Activated CD4-positive, alpha-beta T cell treated with anti-CD3 and anti-CD28 coated beads, Interleukin-10, Interleukin-2, amounts not matched to agents 100 ng/mL and 50 ng/mL, durations not matched to agents 16 hours and 8 hours (primary cell): ENCODE measurements at regions not wholly inside any gene's neighbourhood (a gene's known extent, or its start where the extent isn't known, plus 50 kb on each side); places are given as distances from the start of the nearest gene placed in this dataset.
A peak's percentile ranks its signal among the peaks of the same experiment; 100 is the strongest.

Experiments
- DNase-seq: peaks from one replicate; pipeline ENCODE4 v3.0.0-alpha.2; 2020

DNA sequence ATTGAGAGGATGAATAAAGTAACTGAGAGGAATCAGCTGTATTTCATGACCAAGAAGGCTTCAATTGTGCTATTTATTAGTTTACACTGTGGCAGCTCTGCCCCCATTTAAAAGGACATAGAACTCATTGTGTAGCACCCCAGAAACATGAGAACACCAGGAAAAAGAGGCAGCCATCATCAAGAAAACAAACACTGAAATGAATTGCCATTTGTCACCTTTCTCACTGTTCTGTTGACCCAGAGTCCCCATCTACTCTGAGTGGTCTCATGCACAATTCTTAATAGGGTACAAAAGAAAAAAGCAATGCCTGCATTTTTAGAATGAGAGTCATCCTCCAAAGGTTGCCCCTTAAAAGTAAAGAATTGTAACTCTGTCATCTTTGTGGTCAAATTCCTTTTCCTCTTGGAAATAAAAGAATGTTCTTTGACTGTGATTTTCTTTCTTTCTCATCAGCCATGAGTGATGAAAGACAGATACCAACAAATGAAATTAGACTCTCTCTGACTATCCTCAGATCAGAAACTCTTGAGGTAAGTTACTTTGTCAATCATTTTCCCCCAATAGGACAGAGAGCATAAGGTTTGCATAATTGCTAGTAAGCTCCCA, 1941.9 kb upstream of the PIK3C3 start:
- DNase-seq: no peak

DNA sequence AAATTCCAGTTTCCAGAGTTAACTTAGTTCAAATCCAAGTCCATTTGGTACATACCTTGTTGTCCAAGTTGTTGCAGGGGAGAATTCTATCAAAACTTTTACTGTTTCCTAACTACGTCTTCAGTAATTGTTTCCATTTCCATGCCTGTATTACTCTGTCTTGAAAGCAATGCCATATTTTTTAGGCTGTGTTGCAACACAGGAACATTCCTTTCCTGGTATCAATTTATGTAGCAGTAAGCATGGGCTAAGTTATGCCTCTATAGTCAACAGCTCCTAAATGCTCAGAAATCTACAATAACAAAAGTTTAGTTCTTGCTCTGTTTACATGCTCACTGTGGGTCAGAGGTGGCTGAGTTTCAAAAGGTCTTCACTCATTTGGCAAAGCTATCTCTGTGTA, 1943.8 kb upstream of the PIK3C3 start:
- DNase-seq: no peak

DNA sequence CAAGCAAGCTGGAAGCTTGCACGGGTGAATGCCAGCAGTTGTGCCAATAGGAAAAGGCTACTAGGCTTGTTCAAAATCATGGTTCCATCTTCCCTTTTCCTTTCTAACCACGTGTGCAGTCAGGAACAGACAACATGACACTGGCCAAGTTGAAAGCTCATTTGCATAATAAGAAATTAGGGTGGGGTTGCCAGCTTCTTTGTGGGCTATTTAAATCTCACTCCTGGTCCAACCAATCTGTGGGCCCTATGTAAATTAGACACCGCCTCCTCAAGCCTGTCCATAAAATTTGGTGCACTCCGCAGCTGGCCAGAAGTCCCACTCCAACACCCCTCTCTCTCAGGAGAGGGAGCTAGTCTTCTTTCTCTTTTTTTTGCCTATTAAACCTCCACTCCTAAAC, 1948.4 kb upstream of the PIK3C3 start:
- no peak for DNase-seq

DNA sequence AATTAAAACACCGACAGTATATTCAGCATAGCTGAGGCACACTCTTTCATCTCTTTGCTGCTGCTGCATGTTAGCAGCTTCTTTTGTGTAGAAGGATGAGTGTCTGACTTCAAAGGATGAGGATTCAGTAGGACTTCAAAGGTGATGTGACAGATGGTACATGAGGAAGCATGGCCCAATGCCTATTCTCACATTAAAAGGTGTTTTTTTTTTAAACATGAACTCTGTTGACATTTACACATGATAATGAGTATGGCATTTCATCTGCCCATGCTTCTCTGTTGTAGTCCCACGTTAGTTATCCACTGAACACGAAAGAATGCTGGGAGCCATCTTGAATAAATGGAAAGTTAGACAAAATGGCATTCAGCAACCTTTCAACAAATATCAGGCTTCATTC, 1950.8 kb upstream of the PIK3C3 start:
- DNase-seq: no peak

DNA sequence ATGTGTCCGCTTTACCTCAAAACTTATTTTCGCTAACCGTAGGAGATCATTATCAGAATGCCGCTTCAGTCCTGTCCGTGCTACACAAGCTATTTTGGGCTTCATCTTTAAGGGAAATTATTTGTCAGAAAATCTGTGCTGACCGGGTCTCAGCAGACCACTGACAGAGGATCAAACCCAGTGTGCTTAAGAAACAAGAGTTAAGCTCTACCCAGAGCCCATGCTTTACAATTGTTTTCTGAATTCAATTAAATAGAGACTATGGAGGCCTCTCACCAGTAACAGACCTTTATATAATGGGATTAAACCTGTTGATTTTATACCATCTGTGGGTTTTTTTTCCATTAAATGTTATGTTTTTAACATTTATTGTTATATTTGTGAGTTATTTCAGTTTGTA, 1956.7 kb upstream of the PIK3C3 start:
- DNase-seq: no peak

DNA sequence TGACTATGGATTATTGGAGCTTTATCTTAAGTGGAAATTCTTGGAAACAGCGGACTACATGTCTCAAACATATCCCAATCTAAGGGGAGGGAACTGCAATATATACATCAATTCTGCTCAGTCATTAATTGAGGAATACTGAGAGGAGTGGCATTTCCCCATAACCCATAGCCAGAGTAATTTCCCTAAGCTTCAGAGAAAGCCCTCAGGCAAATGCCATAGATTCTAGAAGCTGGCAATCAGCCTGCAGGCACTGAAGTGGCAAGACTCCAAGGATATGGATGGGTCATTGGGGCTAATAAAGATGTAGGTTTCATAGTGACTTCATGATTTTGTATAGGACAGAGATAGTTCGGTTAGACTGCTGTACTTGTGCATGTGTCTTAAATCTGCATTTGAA, 1960.5 kb upstream of the PIK3C3 start:
- no peak for DNase-seq

DNA sequence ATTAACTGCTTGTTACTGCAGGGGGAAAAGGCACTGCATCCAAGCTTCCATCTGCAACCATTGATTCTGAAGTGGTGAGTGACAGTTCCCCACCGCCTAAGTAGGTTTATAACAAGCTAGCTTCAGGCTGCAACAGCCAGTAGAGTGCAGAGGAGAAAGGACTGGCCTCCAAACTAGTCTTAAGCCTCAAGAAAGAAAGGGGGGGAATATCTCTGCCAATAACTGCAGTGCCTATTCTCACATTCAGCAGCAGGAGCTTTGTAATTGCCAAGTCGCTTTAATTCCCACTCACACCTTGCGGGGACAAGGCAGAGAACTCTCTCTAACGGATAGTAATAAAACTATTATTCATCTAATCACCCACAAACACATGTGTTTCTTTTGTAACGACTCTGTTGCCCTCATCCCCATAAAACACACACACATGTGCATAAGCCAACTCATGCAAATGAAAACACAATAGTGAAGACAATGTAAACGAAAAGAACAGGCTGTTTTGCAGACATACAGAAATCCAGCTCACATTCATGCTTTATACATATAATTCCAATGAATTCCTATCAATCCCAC, 1963.3 kb upstream of the PIK3C3 start:
- no peak for DNase-seq

DNA sequence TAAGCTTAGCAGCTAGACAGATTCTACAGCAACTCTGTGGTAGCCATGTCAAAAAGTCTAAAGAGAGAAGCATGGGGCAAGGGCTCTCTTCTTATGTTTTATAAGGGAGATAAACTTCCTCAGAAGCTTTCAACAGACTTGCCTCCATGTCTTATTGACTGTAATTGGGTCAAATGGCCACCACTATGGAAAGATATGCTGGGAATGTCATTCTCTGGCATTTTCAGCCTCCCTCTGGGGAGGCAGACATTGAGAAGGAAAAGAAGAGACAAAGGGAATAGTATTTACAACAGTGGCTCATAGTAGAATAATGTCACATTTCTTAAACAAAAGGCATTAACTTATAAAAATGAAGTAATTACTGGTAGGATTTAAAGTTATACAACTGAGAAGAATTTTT, 1964.5 kb upstream of the PIK3C3 start:
- no peak for DNase-seq

DNA sequence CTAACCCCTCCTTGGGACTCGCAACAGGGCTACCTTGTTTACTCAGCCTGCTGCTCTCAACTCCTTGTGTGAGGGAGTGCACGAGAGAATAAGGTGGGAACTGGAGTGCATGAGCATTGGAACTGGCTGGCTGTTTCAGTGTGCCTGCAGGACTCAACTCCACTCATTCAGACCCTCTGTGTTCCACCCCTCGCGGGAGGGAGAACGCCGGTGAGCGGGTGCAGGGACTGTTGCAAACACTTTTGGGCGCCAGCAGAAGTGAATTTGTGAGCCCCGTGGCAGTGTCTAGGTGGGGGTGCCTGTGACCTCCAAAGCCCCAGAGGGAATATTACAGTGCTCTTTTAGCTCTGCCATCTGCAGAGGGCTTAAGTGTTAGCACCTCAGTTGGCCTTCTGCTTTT, 1978.3 kb upstream of the PIK3C3 start:
- DNase-seq: no peak

DNA sequence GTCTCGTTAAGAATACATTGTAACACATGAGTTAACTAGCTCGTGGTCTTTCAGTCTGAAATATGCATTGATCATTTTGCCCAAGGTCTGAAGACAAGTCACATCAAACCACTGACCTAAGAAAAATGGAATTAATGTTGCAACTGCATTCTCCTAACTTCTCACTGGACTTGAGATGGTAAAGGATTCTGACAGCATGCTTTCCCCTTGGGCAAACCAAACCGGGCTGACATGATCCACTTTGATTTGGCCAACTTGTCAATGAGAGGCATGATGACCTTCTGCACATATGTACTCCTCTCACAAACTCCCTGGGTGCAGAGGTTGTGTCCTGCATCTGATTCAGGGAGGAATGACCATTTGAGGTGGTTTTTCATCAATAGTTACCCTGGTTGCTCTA, 1982.5 kb upstream of the PIK3C3 start:
- DNase-seq: no peak

DNA sequence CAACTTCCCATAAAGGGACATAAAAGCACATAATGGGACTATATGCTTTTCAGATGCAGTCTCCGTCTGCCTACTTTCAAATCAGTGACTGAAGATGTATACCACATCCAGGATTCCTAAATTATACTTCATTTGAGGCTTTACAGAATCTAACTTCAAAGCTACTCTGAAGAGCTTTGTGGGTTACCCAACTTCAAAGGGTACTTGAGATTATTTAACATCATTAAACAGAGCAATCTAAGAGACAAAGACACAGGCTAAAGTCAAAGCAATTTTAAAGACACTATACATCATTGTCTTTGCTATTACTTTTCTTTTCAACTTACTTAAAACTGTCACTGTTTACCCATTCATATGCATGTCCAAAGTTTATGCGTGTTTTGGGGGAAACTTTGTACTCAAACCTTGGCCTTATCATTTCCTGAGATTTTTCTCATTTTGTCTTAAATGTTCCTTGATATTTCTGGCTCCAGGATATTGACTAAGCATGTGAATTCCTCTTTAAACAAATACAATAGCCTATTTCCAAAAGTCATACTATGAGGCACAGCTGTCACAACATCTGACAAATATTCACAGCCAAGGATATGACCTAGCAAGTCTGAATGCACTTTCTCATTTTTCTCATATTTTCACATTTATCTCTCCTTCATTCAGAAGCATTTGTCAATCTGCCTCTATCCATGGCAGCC, 1985.1 kb upstream of the PIK3C3 start:
- no peak for DNase-seq

DNA sequence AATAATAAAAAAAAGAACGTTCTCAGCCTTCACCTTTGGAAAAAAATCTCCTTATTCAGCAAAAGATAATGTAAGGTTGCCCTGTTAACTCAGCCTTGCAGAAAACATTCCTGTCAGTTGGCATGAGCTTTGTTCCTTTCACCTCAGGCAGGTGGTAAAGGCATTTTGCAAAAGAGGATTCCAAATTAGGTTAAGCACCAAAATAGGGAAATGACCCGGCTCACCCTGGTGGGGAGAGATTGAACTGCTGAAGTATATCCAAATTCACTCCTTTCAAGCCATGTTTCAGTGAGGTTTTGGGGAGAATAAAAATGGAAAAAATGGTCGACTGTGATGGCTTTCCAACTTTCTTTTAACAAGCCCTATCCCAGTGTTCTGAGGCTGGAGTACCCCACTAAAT, 1988.8 kb upstream of the PIK3C3 start:
- DNase-seq: no peak

DNA sequence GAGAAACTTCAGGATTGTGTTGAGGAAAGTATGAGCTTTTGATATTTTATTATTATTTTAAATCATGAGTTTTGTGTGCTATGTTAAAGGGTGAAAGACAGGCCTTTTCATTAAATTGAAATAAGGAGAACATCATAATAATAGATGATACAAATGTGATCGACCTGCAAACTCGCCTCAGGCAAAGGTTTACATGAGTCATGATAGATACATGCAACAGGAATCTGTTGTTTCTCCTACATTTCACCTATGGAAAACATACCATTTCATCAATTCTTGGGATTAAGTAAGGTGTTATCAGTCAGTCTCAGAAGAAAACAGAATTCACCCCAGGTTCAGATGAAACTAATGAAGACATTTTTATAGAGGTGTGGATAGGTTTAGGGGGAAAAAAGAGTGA, 1992.5 kb upstream of the PIK3C3 start:
- no peak for DNase-seq

DNA sequence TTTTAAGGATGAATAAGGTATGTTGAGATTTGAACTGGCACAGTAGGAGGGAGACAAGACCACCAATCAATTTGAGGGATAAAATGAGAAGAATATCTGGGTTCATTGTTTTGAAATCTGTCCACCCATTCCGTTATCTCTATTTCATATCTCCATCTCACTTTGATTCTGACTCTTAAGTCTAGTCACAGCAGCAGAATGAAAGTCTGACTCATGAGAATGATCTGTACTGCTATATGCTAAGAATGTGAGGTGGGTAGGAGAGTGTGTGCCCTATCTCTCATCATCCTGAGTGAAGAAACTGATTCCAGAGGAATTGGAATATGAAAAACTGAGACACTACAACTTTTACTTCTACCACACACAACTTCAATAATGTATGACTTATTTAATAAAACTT, 1994.5 kb upstream of the PIK3C3 start:
- DNase-seq: no peak

DNA sequence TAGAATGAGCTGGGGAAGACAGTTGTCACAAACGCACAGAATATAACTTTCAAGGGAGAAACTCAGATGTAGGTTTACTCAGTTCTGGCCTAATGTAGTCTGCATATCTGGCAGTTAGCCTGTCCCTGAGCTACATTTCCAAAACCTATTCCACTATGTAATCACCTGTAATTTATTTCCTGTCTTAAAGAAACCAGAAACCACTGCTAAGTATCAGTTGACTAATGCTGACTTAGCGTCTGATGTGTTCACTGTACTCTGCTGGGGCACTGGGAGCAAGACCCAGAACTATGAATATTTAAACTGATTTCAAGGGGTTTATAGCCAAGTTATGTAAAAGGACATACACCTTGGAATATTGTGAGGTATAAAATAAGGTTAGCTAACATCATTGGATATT, 1995.2 kb upstream of the PIK3C3 start:
- DNase-seq: no peak

DNA sequence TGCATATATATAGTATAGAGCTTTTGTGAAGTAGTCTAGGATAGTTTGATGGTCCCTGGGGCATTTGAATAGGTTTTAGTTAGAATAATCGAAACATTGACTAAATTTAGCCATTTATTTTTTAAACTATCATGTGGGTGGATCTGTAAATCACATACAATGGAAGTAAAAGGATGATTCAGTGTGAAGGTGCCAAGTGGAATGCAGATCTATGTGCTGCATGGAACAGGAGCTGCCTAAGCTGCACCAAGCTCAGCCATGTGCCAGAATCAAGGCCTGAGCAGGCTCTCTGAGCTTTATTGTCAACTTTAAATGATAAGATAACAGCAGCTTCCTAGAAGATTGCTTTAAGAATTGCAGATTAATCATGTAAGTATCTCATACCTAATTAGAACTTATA, 1996.2 kb upstream of the PIK3C3 start:
- DNase-seq: no peak

DNA sequence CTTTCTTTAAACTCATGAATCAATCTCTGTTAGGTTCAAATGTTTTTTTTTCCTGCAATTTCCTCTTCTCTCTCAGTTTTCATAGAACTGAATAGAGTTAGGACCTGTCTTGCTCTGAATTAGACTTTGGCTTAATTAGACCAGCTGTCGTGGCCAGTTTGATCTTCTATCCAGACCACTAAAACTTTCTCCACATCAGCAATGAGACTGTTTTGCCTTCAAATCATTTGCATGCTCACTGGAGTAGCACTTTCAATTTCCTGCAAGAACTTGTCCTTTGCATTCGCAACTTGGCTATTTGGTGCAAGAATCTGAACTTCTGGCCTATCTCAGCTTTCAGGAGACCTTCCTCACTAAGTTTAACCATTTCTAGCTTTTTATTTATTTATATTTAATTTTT, 2002.2 kb upstream of the PIK3C3 start:
- DNase-seq: no peak

DNA sequence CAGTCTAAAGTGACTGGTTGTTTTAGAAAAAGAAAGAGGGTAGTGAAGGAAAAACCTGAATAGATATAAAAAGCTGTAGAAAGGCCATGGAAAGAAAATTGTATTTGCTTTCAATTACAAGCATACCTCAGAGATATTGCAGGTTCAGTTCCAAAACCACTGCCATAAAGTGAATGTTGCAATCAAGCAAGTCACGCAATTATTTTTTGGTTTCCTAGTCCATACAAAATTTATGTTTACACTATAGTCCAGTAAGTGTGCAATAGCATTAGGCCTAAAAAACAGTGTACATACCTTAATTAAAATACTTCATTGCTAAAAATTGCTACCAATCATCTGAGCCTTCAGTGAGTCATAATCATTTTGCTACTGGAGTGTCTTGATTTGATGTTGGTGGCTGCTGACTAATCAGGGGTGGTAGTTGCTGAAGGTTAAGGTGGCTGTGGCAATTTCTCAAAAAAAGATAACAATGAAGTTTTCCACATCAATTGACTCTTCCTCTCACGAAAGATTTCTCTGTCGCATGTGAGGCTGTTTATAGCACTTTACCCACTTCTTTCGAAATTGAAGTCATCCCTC, 2003.8 kb upstream of the PIK3C3 start:
- peak; percentile 4 for DNase-seq

DNA sequence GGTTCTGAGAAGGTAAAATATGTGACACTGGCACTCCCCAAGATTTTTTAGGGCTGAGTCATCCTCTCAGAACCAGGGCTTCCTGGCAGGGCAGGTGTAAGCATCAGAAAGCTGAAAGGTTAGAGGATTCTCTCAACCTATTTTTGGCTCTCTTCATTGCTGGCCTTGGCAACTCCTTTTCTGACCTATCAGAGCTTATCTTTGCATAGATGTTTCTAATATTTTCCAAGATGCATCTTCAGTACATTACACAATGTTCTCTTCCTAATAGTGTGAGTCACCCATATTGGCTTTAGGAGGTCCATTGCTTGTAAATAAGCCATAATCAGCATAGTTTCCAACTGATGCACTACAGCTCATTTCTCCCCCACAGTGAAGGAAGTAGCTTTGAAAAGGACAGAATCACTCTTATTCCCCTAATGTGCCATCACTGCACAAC, 2008.4 kb upstream of the PIK3C3 start:
- DNase-seq: peak; percentile 5

DNA sequence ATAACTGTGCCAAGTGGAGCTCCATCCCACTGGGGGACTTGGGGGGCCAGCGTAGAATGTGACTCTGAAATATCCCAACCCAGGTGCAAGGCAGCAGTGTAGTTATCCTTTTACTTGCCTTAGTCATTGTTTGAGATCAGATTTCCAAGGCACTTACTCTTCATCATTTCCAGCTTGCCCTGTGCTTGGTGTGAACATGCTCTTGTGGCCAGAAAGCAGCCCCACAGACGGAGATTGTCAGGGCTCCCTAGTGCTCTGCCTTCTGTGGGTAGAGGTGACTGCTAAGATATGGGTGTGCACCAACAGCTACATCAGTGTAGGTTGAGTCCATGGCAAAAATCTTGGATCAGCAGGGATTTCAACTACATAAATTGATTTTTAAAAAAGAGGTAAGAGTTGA, 2010.0 kb upstream of the PIK3C3 start:
- no peak for DNase-seq

DNA sequence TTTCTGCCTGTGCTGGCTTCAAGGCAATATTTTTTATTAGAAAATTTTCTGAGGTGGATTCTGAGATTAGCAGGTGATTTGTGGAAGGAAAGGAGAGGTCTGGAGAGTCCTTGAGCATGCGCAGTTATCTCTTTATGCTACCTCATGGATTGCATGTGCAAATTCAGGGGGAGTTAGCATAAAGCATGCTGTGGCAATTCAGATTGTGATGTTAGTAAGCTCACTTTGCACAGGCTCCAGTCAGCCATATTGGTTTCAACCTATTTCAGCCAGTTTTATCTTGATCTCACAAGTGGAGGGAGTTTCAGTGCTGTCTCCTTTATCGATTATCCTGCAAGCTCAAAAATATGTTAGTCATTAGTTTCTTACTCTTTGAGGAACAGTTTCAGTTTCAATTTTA, 2012.3 kb upstream of the PIK3C3 start:
- DNase-seq: peak; percentile 18

DNA sequence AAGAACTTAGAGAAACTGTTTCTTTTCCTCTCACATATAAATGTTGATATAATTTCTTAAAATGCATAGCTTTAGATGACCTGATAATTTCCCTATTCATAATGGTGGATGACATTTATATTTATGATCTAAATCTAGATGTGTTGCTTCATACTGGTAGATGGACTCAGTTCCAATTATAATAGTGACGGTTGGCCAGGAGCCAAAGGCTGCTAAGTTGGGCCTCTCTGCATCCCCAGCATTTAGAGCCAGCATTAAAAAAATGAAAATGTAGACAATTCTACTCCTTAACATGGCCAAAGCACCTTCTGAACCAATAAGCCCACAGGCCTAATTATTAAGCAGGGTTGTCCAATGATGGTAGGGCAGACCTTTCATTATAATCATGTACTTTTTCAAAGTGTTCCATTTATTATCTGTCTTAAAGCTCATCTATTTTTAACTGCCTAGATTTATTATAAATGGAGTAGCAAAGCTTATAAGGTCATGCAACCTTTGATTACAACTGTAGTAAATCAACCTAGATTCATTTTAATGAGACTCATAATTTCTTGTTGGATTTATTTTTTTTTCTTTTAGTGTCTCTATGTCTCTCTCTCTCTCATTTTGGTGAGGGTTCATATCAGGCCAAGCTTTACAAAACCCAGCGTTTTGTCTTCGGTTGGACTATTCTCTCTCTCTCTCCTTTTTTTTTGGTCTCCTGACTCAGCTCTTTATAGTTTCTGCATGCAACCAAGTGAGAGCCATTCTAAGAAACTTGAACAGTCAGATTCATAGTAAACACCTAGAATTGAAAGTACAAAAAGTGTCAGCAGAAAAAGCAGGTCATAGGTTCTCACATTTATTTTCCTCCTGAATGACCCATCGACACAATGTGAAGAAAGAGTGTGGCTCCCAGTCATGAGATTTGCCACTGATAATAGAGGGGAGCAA, 2016.1 kb upstream of the PIK3C3 start:
- no peak for DNase-seq

DNA sequence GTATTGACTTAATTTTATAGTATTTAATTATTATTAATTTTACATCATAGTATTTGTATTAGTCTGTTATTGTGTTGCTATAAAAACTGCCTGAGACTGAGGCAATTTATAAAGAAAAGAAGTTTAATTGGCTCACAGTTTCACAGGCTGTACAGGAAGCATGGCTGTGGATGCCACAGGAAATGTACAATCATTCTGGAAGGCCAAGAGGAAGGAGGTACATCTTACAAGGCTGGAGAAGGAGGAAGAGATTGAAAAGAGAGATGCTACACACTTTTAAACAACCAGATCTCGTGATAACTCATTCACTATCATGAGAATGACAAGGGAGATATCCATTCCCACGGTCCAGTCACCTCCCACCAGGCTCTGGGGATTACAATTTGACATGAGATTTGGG, 2019.4 kb upstream of the PIK3C3 start:
- no peak for DNase-seq
